Kasumi-1 (cell line): ENCODE measurements at regions not wholly inside any gene's neighbourhood (a gene's known extent, or its start where the extent isn't known, plus 50 kb on each side); places are given as distances from the start of the nearest gene placed in this dataset.
A peak's percentile ranks its signal among the peaks of the same experiment; 100 is the strongest.
"Not testable (repeated sequence)": the region's sequence is repeated elsewhere in the genome, so short reads cannot be mapped to it uniquely, and the experiment has no call there.

Experiments
- DNase-seq, 2 experiments: peaks; one replicate each; lab custom pipeline; 2025; lab: John Stamatoyannopoulos, UW

GRCh38 chr5:83001796-83002381 lies 75.3 kb downstream of the TMEM167A start:
- no peak for DNase-seq

GRCh38 chr5:83000922-83001321 lies 76.3 kb downstream of the TMEM167A start:
- no peak for DNase-seq

DNA sequence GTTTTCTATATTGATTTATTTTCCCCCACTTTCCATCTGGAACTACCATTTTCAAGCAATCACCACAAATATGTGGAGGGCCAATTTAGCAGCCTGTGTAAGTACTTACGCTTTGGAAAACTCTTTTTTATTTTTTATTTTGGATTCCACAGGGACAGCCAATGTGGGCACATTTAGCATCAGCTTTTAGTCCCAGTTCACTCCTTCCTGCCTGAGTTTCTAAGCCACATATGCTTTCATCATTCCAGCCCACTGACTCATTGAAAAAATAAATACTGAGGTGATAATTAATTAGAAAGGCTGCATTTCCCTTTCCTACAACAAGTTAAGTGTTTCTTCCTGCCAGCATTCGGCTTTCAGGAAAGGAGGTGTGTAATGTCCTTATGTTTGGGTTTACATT lies 76.8 kb downstream of the TMEM167A start:
- no peak for DNase-seq

DNA sequence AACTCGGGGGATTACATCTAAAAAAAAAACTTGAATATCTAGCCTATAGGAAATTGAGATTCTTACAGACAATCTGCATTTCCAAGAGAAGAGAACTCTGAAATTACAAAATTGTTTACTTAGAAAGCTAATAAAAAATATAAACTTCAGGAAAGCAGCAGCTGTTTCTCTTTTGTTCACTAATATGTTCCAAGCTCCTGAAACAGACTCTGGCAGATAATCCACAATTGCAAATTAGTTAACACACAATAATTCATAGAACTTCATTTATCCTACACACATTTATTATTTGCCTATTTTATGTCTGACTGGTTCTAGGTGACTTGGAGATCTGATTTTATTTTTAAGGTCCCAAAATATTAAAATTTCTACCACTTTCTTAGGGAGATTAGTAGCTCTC lies 83.8 kb downstream of the TMEM167A start:
- DNase-seq, result no peak

- DNase-seq, result no peak
These were observed 84.5 kb downstream of the TMEM167A start for GRCh38 chr5:82992646-82993045.

GRCh38 chr5:82991678-82992323 lies 85.4 kb downstream of the TMEM167A start:
- peak; percentile 9 to 19 for DNase-seq

DNA sequence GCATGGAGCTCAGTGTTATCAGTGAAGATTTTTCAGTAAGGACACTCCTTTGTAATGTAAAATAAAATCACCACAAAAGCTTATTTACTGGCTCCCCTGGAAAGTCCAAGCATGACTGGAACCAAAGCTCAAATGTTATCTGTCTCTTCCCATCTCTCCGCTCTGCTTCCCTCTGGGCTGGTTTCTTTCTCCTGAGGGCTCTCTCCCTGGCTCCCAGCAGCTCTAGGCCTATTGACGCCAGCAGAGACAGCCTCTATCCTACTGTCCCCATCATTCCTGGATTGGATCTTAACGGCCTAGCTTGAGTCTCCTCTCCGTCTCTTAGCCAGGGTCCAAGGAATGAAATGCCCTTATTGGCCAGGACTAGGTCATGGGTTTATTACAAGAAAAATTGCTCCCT lies 86.1 kb downstream of the TMEM167A start:
- DNase-seq, result no peak

GRCh38 chr5:82987188-82987587 lies 90.0 kb downstream of the TMEM167A start:
- no peak for DNase-seq

GRCh38 chr5:82986404-82986803 lies 90.8 kb downstream of the TMEM167A start:
- DNase-seq, result no peak

- DNase-seq, result no peak
These were observed 91.4 kb downstream of the TMEM167A start for GRCh38 chr5:82985763-82986162.

DNA sequence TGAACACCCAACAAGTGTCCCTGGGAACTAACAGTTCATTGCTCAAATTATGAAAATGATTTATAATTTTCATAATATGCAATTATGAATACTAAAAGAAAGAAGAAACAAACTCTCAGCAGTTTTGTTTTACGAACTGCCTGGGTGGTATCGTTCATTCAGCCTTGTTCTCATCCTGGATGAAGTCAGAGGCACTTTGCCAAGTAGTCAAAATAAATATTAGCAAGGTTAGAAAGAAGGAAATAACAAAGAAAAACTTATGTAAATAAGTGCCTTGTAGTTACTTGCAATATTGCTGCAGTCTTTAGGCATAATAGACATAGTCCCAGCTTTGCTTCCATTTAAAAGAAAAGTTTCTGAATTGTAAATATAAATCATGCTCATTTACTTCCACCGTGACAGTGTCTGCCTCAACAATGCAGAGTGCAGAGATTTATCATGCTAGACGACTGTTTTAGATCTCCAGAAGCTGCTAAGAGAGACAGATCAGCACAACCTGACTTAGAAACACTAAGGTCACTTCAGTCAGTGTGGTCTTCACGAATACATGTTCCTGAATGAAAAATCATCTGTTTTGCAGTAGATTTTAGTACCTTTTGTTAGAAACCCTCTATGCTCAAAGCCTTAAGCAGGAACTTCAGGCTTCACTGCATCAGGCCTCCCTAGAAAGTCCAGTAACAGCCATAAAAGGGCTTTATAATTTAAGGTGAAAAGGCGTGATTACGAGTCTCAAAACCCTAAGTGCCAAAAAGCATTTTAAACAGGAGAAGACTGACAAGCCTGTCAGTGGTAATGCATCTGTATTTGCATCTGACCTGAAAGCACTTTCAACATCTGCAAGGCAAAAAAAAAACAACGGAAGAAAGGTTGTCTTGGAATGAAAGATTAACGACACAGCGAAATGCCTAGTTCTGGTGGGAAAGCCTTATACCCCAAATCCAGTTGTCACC lies 92.1 kb downstream of the TMEM167A start:
- no peak for DNase-seq

DNA sequence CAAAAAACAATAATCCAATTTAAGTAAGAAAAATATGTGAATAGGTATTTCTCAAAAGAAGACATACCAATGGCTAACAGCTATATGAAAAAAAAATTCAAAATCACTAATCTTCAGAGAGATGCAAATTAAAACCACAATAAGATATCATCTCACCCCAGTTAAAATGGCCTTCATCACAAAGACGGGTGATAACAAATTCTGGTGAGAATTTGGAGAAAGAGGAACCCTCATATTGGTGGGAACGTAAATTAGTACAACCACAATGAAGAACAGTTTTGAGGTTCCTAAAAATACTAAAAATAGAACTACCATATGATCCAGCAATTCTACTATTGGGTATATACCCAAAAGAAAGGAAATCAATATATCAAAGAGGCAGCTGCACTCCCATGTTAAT lies 94.3 kb downstream of the TMEM167A start:
- no peak for DNase-seq

GRCh38 chr5:82976887-82977286 lies 100.3 kb downstream of the TMEM167A start:
- not testable (repeated sequence) for DNase-seq

GRCh38 chr5:82975812-82976211 lies 101.4 kb downstream of the TMEM167A start:
- no peak for DNase-seq

GRCh38 chr5:82975396-82975795 lies 101.8 kb downstream of the TMEM167A start:
- DNase-seq, result no peak

DNA sequence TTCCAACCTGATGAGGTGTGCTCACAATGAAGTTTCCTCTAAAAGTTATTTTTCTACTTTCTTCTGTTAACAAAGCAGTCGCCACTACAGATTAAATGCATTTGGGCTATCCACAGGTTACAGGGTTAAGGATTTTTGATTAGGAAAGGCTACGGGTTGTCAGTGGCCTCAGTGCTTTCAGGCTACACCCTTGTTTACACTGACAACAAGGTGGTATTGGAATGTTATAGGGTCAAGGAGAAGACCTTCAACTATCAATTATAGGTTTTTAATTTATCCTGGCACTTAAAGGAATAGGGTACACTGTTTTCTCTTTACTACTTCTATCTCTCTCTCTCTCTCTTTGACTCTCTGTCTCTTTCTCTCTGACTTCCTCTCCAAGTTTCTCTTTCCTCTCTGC lies 102.8 kb downstream of the TMEM167A start:
- not testable (repeated sequence) for DNase-seq

GRCh38 chr5:82971901-82972300 lies 105.3 kb downstream of the TMEM167A start:
- no peak for DNase-seq

- not testable (repeated sequence) for DNase-seq
These were observed 106.0 kb downstream of the TMEM167A start for GRCh38 chr5:82971034-82971806.

DNA sequence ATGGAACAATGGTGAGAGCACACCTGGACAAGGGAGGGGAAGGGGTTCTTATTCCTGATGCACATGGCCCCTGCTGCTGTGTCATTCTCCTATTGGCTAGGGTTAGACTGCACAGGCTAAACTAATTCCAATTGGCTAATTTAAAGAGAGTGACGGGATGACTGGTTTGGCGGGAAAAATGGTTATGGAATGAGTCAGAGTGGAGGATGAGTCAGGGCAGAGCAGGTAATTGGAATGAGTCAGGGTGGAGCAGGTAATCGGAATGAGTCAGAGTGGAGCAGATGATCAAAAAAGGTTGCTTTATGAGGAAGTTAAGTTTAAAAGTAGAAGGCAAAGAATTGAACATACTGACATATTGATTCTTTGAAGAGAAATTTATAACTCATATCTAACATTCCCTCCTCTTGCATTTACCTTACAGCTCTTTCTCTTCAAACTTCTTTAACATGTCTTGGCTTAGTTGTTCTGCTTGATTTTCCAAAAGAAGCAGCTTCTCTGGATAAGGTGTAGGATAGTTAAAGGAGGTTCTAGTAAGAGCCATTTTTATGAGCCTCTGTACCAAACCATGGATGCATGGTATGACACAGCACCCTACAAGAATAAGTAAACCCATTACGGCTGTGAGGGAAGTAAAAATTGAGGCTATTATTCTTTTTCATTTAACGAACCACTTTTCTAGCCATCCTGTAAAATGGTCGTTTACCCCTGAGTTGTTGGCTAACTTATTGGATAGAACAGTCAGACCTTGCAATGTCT lies 107.8 kb downstream of the TMEM167A start:
- DNase-seq, result not testable (repeated sequence)

DNA sequence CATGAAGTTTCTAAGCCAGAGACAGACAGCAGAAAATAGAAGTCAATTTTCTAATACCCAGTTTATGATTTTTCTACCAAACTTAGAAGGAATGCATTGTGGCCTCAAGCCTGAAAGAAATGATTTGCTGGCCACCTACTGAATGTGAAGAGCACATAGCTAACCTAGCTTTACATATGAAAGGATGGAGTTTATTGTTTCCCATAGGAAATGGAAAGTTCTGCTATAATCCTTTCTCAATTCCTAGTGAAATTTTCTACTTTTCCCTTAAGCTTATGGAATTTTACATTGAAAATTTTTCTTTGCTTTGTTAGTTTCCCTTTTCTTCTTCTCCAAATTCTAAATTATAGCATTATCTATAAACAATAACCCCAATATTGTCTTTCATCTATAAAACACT lies 110.1 kb downstream of the TMEM167A start:
- no peak for DNase-seq

DNA sequence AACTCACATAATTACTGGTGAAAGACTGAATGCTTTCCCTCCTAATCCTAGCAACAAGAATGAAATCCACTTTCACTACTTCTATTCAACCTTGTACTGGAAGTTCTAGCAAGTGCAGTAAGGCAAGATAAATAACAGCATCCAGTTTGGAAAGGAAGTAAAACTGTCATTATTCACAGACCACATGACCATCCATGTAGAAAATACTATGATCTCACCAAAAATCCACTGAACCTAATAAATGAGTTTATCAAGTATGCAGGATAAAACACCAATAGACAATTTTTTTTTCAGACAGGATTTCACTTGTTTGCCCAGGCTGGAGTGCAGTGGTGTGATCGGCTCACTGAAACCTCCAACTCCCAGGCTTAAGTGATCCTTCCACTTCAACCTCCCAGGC lies 117.7 kb downstream of the TMEM167A start:
- no peak for DNase-seq
